ENCODE measurements at regions not wholly inside any gene's neighbourhood (a gene's known extent, or its start where the extent isn't known, plus 50 kb on each side); places are given as distances from the start of the nearest gene placed in this dataset.

GRCh38 chr5:67530609-67531255 lies 334.1 kb upstream of the CD180 start:
- no peak for TF ChIP-seq Cebpa-rat (IDR thresholded peaks at IDR 0.05)
- peaks cover 9% of the 10 kb centered on the region for H3K4me1 ChIP-seq
- H3K27ac ChIP-seq, result no peak overlapping the region

GRCh38 chr5:67528953-67529352 lies 332.4 kb upstream of the CD180 start:
- no peak overlapping the region for H3K27ac ChIP-seq
- H3K36me3 ChIP-seq, result no peaks in the 10 kb centered on the region
- H3K4me3 ChIP-seq, result no peak overlapping the region
- H3K27me3 ChIP-seq, result no peaks in the 10 kb centered on the region
- H4K20me1 ChIP-seq, result no peaks in the 10 kb centered on the region
- H3K9ac ChIP-seq, result no peak overlapping the region
- TF ChIP-seq Cebpa-rat (IDR thresholded peaks at IDR 0.05), result no peak
- H3K4me1 ChIP-seq, result peaks cover 9% of the 10 kb centered on the region
- peaks cover 11% of the 10 kb centered on the region for H3K9me3 ChIP-seq
- peak overlapping the region; percentile 18 for H3K4me2 ChIP-seq

More at GRCh38 chr5:67530609-67531255, 334.1 kb upstream of the CD180 start:
- Histone ChIP-seq H3K4me3 (no peak overlapping the region), H4K20me1 (no peaks in the 10 kb centered on the region), H3K27me3 (no peaks in the 10 kb centered on the region), H3K36me3 (no peaks in the 10 kb centered on the region), H3K9me3 (peaks cover 11% of the 10 kb centered on the region), H3K4me2 (no peak overlapping the region), H3K9ac (no peak overlapping the region)

- H4K20me1 ChIP-seq, result no peaks in the 10 kb centered on the region
- no peak overlapping the region for H3K9ac ChIP-seq
- no peak for TF ChIP-seq Cebpa-rat (IDR thresholded peaks at IDR 0.05)
- H3K36me3 ChIP-seq, result no peaks in the 10 kb centered on the region
- no peak overlapping the region for H3K4me3 ChIP-seq
- no peaks in the 10 kb centered on the region for H3K27me3 ChIP-seq
- H3K4me2 ChIP-seq, result no peak overlapping the region
- peaks cover 9% of the 10 kb centered on the region for H3K4me1 ChIP-seq
- H3K27ac ChIP-seq, result no peak overlapping the region
- peaks cover 11% of the 10 kb centered on the region for H3K9me3 ChIP-seq
These were observed 330.2 kb upstream of the CD180 start for GRCh38 chr5:67526793-67527192.

- Histone ChIP-seq H3K4me2 (peak overlapping the region; percentile 25; the same call in 1 of the 2 replicates), H3K4me1 (peaks cover 6% of the 10 kb centered on the region), H4K20me1 (no peaks in the 10 kb centered on the region), H3K9me3 (no peaks in the 10 kb centered on the region; the same call in 1 of the 2 replicates), H3K9ac (no peak overlapping the region), H3K4me3 (no peak overlapping the region), H3K36me3 (no peaks in the 10 kb centered on the region), H3K27ac (no peak overlapping the region), H3K27me3 (no peaks in the 10 kb centered on the region)
- no peak for TF ChIP-seq Cebpa-rat (IDR thresholded peaks at IDR 0.05)
These were observed 323.7 kb upstream of the CD180 start for GRCh38 chr5:67520161-67520908.

GRCh38 chr5:67518227-67518626 lies 321.6 kb upstream of the CD180 start:
- no peak for TF ChIP-seq Cebpa-rat (IDR thresholded peaks at IDR 0.05)
- H3K4me3 ChIP-seq, result no peak overlapping the region

GRCh38 chr5:67516948-67517565 lies 320.5 kb upstream of the CD180 start:
- no peaks in the 10 kb centered on the region for H3K9me3 ChIP-seq
- H3K4me3 ChIP-seq, result no peak overlapping the region
- H3K4me1 ChIP-seq, result peaks cover 13% of the 10 kb centered on the region
- no peaks in the 10 kb centered on the region for H4K20me1 ChIP-seq
- H3K27ac ChIP-seq, result no peak overlapping the region
- no peak overlapping the region for H3K9ac ChIP-seq
- TF ChIP-seq Cebpa-rat (IDR thresholded peaks at IDR 0.05), result no peak
- H3K27me3 ChIP-seq, result no peaks in the 10 kb centered on the region
- no peak overlapping the region for H3K4me2 ChIP-seq
- H3K36me3 ChIP-seq, result no peaks in the 10 kb centered on the region

More at GRCh38 chr5:67518227-67518626, 321.6 kb upstream of the CD180 start:
- Histone ChIP-seq H3K4me2 (no peak overlapping the region), H3K27me3 (no peaks in the 10 kb centered on the region), H3K9ac (no peak overlapping the region), H3K9me3 (no peaks in the 10 kb centered on the region), H3K36me3 (no peaks in the 10 kb centered on the region), H3K4me1 (peaks cover 13% of the 10 kb centered on the region), H4K20me1 (no peaks in the 10 kb centered on the region), H3K27ac (no peak overlapping the region)

GRCh38 chr5:67515762-67516161 lies 319.2 kb upstream of the CD180 start:
- TF ChIP-seq Cebpa-rat (IDR thresholded peaks at IDR 0.05), result no peak
- Histone ChIP-seq H3K9me3 (no peaks in the 10 kb centered on the region), H3K9ac (no peak overlapping the region), H3K4me1 (peaks cover 13% of the 10 kb centered on the region), H3K27ac (no peak overlapping the region), H3K36me3 (no peaks in the 10 kb centered on the region), H3K4me3 (no peak overlapping the region), H4K20me1 (no peaks in the 10 kb centered on the region), H3K4me2 (no peak overlapping the region), H3K27me3 (no peaks in the 10 kb centered on the region)

- TF ChIP-seq Cebpa-rat (IDR thresholded peaks at IDR 0.05), result no peak
- Histone ChIP-seq H4K20me1 (no peaks in the 10 kb centered on the region), H3K27me3 (no peaks in the 10 kb centered on the region), H3K4me3 (no peak overlapping the region), H3K4me1 (peaks cover 11% of the 10 kb centered on the region), H3K9me3 (no peaks in the 10 kb centered on the region), H3K9ac (no peak overlapping the region), H3K27ac (no peak overlapping the region), H3K36me3 (no peaks in the 10 kb centered on the region), H3K4me2 (no peak overlapping the region; the same call in 1 of the 2 replicates)
These were observed 318.6 kb upstream of the CD180 start for GRCh38 chr5:67515020-67515689.

GRCh38 chr5:67512758-67513157 lies 316.2 kb upstream of the CD180 start:
- Histone ChIP-seq H3K27ac (no peak overlapping the region), H3K4me3 (no peak overlapping the region), H4K20me1 (no peaks in the 10 kb centered on the region), H3K36me3 (no peaks in the 10 kb centered on the region), H3K9me3 (no peaks in the 10 kb centered on the region), H3K4me1 (peaks cover 7% of the 10 kb centered on the region), H3K4me2 (no peak overlapping the region), H3K9ac (no peak overlapping the region), H3K27me3 (no peaks in the 10 kb centered on the region)
- no peak for TF ChIP-seq Cebpa-rat (IDR thresholded peaks at IDR 0.05)

All from BLaER1 (cell line).